PFSK-1 (cell line): ENCODE measurements at regions not wholly inside any gene's neighbourhood (a gene's known extent, or its start where the extent isn't known, plus 50 kb on each side); places are given as distances from the start of the nearest gene placed in this dataset.

ENCODE experiments used
- POLR2AphosphoS5 ChIP-seq: IDR thresholded peaks from 2 replicates; pipeline ENCODE4 v1.6.1; 2012; ENCODE audit warnings: low read depth, mild to moderate bottlenecking, control low read depth, low read length, moderate library complexity
- REST ChIP-seq, 2 experiments: IDR thresholded peaks; 2 replicates each; pipeline versions ENCODE4 v1.6.1 to v1.8.0; 2011 to 2012; ENCODE audit warnings: low read depth in 2 of 2, low read length in 2 of 2, control low read depth in 1 of 2, inconsistent platforms in 1 of 2, mild to moderate bottlenecking in 1 of 2, moderate library complexity in 1 of 2; ENCODE audit not compliant: insufficient read depth in 1 of 2
- SIN3A ChIP-seq: IDR thresholded peaks from 2 replicates; pipeline ENCODE4 v1.6.1; 2012; ENCODE audit warnings: mild to moderate bottlenecking, low read length, moderate library complexity, borderline replicate concordance; ENCODE audit not compliant: insufficient read depth
- TAF1 ChIP-seq: IDR thresholded peaks from 2 replicates; pipeline ENCODE4 v1.6.1; 2012; ENCODE audit warnings: low read length, control low read depth, borderline replicate concordance; ENCODE audit not compliant: insufficient read depth

GRCh38 chr2:13515254-13515653 is 798.5 kb downstream of the TRIB2 start:
- TF ChIP-seq POLR2AphosphoS5, result no peak
- no peak for TF ChIP-seq TAF1
- TF ChIP-seq REST (IDR thresholded peaks at IDR 0.05; ENCODE audit: insufficient read depth in 1 of 2, low read depth in 2 of 2, low read length in 2 of 2), result no peak
- TF ChIP-seq SIN3A, result no peak
